Ishikawa (cell line): ENCODE measurements at regions not wholly inside any gene's neighbourhood (a gene's known extent, or its start where the extent isn't known, plus 50 kb on each side); places are given as distances from the start of the nearest gene placed in this dataset.

Experiments used
- CEBPB ChIP-seq: IDR thresholded peaks from 2 replicates; pipeline ENCODE4 v1.6.1; 2012
- CREB1 ChIP-seq: IDR thresholded peaks from 2 replicates; pipeline ENCODE4 v1.6.1; 2012; ENCODE audit warnings: low read depth
- EGR1 ChIP-seq: IDR thresholded peaks from 2 replicates; pipeline ENCODE4 v1.6.1; 2012
- EP300 ChIP-seq: IDR thresholded peaks from 2 replicates; pipeline ENCODE4 v1.6.1; 2012; ENCODE audit warnings: borderline replicate concordance
- FOXM1 ChIP-seq: IDR thresholded peaks from 2 replicates; pipeline ENCODE4 v1.6.1; 2012; ENCODE audit warnings: low read depth, borderline replicate concordance
- NFIC ChIP-seq: IDR thresholded peaks from 2 replicates; pipeline ENCODE4 v1.6.1; 2012
- RAD21 ChIP-seq: IDR thresholded peaks from 2 replicates; pipeline ENCODE4 v1.6.1; 2012; ENCODE audit warnings: low read depth
- TAF1 ChIP-seq: IDR thresholded peaks from 2 replicates; pipeline ENCODE4 v1.6.1; 2012; ENCODE audit warnings: low read depth, mild to moderate bottlenecking
- TCF12 ChIP-seq: IDR thresholded peaks from 2 replicates; pipeline ENCODE4 v1.6.1; 2012; ENCODE audit warnings: low read depth
- TEAD4 ChIP-seq: IDR thresholded peaks from 2 replicates; pipeline ENCODE4 v1.6.1; 2012
- YY1 ChIP-seq: IDR thresholded peaks from 2 replicates; pipeline ENCODE4 v1.6.1; 2012; ENCODE audit warnings: low read depth
- ZBTB7A ChIP-seq: IDR thresholded peaks from 2 replicates; pipeline ENCODE4 v1.6.1; 2012; ENCODE audit warnings: low read depth
- TF ChIP-seq, protein P1 (sequence below): IDR thresholded peaks from 2 replicates; pipeline ENCODE4 v1.6.1; 2012; ENCODE audit warnings: low read depth, mild to moderate bottlenecking
- TF ChIP-seq, protein P2 (sequence below): IDR thresholded peaks from 2 replicates; pipeline ENCODE4 v1.6.1; 2012
- TF ChIP-seq, protein P3 (sequence below): IDR thresholded peaks from 2 replicates; pipeline ENCODE4 v1.6.1; 2012

DNA sequence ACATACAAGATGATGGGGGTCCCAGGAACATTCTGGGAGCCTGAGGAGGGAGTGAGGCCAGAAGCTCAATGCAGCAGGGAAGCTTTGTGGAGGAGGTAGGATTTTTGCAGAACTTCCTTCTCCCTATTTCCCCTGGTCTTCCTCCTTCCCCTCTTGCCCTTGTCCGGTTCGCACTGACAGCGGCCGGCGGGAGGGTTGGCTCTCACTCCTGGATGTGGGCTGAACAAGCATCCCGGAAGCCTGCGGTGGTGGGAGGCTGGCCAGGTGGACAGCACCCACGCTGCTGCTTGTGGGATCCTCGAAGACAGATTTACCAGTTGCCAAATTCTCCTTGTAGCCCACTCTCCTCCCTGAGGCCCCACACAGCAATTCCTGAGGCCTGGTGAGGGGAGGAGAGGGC, 112.2 kb downstream of the KCNA5 start:
- TF ChIP-seq EP300, result no peak
- TF ChIP-seq, protein P1, sequence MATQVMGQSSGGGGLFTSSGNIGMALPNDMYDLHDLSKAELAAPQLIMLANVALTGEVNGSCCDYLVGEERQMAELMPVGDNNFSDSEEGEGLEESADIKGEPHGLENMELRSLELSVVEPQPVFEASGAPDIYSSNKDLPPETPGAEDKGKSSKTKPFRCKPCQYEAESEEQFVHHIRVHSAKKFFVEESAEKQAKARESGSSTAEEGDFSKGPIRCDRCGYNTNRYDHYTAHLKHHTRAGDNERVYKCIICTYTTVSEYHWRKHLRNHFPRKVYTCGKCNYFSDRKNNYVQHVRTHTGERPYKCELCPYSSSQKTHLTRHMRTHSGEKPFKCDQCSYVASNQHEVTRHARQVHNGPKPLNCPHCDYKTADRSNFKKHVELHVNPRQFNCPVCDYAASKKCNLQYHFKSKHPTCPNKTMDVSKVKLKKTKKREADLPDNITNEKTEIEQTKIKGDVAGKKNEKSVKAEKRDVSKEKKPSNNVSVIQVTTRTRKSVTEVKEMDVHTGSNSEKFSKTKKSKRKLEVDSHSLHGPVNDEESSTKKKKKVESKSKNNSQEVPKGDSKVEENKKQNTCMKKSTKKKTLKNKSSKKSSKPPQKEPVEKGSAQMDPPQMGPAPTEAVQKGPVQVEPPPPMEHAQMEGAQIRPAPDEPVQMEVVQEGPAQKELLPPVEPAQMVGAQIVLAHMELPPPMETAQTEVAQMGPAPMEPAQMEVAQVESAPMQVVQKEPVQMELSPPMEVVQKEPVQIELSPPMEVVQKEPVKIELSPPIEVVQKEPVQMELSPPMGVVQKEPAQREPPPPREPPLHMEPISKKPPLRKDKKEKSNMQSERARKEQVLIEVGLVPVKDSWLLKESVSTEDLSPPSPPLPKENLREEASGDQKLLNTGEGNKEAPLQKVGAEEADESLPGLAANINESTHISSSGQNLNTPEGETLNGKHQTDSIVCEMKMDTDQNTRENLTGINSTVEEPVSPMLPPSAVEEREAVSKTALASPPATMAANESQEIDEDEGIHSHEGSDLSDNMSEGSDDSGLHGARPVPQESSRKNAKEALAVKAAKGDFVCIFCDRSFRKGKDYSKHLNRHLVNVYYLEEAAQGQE, result no peak
- TF ChIP-seq YY1, result no peak
- TF ChIP-seq TAF1, result no peak
- TF ChIP-seq, protein P2, sequence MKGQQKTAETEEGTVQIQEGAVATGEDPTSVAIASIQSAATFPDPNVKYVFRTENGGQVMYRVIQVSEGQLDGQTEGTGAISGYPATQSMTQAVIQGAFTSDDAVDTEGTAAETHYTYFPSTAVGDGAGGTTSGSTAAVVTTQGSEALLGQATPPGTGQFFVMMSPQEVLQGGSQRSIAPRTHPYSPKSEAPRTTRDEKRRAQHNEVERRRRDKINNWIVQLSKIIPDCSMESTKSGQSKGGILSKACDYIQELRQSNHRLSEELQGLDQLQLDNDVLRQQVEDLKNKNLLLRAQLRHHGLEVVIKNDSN, result no peak

DNA sequence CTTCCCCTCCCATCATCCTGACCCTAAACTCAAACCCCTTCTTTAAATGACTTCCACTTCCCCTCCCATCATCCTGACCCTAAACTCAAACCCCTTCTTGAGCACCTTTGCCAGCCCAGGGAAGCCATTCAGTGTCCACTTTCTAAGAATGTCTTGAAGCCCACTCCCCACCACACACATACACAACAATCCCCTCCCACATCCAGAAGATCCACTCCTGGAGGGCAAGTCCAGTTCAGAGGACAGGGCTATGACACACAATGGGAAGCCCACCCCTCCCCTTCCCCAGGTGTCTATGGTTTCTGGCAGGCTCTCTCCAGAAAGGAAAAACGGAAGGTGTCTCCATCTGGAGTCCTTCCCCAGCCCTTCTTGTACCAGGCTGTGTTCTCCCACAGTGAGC, 117.1 kb downstream of the KCNA5 start:
- TF ChIP-seq, protein P1, result no peak
- no peak for TF ChIP-seq CREB1
- no peak for TF ChIP-seq TCF12
- TF ChIP-seq CEBPB, result no peak
- TF ChIP-seq NFIC, result no peak
- TF ChIP-seq RAD21, result no peak
- TF ChIP-seq ZBTB7A, result no peak
- no peak for TF ChIP-seq YY1
- TF ChIP-seq TAF1, result no peak
- no peak for TF ChIP-seq EP300
- TF ChIP-seq, protein P3, sequence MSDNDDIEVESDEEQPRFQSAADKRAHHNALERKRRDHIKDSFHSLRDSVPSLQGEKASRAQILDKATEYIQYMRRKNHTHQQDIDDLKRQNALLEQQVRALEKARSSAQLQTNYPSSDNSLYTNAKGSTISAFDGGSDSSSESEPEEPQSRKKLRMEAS, result no peak

DNA sequence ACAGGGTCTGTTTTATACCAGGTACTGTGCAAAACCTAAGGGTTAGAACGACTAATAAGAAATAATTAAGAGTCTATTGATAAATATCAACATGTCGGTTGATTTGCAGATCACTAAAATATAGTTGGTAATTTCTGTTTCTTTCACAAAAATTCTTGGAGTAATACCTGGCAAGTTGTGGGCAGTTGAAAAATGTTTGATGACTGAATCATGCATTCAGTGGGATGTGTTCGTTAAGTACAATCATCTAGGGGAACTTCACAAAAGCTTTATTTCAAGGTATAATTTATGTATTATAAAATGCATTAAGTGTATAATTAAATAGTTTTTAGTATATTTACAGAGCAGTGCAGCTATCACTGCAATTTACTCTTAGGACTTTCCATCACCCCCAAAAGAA, 120.0 kb downstream of the KCNA5 start:
- no peak for TF ChIP-seq RAD21
- TF ChIP-seq TEAD4, result no peak
- no peak for TF ChIP-seq EGR1
- TF ChIP-seq CEBPB, result no peak
- TF ChIP-seq YY1, result no peak
- no peak for TF ChIP-seq CREB1
- TF ChIP-seq, protein P3, result no peak
- TF ChIP-seq, protein P1, result no peak
- TF ChIP-seq TAF1, result no peak
- TF ChIP-seq EP300, result no peak

DNA sequence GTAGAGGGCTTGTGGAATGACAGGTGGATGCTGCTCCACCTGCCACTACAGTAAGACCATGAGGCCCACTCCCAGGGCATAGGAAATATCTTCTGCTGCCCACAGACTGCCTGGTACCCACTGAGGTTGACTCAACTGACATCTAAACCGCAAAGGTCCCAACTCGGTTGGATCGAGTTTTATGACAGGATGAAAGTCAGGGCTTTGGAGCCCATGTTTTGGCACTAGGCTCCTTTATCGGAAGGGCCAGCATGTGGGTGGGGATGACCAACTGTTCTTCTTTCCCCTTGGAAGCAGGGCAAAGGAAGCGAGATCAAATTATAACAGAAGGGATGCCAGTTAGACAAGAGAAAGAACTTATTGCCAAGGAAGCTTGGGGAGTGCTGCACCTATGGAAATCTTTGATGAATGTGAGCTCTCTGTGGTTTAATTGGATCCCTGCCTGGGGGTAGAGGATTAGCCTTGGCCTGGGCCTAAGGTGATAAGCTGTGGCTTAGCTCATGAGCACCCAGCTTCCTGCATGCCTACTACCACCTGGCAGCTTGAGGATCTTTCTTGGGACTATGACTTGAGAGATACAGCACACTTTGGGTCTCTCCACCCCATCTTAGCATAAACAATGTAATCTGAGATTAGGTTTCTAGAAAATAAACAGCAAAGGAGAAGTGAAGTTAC, 121.8 kb downstream of the KCNA5 start:
- TF ChIP-seq, protein P1, result no peak
- TF ChIP-seq RAD21 (no peak), ZBTB7A (no peak), CEBPB (no peak), CREB1 (no peak), EGR1 (no peak), YY1 (no peak), EP300 (no peak), TEAD4 (no peak), NFIC (no peak), TCF12 (no peak), TAF1 (no peak), FOXM1 (no peak)
- TF ChIP-seq, protein P2, result no peak
- TF ChIP-seq, protein P3, result no peak
